ENCODE measurements at regions not wholly inside any gene's neighbourhood (a gene's known extent, or its start where the extent isn't known, plus 50 kb on each side); places are given as distances from the start of the nearest gene placed in this dataset.
"Not testable (repeated sequence)": the region's sequence is repeated elsewhere in the genome, so short reads cannot be mapped to it uniquely, and the experiment has no call there.

DNA sequence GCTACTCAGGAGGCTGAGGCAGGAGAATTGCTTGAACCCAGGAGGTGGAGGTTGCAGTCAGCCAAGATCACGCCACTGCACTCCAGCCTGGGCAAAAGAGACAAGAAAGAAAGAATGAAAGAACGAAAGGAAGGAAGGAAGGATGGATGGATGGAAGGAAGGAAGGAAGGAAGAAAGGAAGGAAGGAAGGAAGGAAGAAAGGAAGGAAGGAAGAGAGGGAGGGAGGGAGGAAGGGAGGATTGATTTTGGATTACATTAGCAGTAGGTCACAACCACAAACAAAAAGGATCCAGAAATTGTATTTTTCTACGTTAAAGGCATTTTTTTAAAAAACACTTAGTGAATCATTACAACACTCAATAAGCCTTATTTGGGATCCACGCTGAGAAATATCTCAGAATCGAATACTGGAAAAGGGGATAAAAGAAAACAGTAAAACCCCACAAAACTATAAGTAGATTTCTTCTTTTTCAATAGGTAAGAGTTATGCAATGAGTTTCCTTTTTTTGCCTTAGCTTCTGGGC, 136.9 kb upstream of the FREM1 start:
- DNase-seq (ENCODE audit: low spot score) (no peak), ATAC-seq (no peak)

DNA sequence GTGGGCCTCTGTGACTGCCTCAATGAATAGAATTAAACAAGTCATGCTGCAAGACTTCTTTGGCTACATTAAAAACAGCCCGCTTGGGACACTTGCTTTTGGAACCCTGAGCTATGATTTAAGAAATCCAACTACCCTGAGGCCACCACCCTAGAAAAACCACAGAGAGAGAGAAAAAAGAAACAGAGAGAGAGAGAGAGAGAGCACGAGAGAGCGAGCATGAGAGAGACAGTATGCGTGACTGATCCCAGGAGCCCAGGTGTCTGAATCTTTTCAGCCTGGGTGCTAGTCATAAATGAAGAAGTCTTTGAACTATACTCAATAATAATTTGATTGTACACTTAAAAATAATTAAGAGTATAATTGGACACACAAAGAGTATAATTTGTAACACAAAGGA, 123.1 kb upstream of the FREM1 start:
- ATAC-seq (no peak), DNase-seq (ENCODE audit: low spot score) (no peak)

DNA sequence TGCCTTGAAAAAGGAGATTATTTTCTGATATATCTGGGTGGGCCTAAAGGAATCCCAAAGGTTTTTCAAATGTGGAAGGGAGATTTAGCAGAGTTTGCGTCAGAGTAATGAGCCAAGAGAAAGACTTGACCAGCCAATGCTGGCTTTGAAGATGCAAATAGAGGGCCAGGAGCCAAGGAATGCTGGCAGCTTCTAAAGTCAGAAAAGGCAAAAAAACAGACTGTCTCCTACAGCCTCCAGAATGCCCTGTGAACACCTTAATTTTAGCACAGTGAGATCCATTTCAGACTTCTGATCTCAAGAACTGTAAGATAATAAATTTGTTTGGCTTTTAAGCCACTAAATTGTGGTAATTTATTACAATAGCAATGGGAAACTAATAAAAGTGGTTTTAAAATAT, 122.6 kb upstream of the FREM1 start:
- no peak for DNase-seq (ENCODE audit: low spot score)

DNA sequence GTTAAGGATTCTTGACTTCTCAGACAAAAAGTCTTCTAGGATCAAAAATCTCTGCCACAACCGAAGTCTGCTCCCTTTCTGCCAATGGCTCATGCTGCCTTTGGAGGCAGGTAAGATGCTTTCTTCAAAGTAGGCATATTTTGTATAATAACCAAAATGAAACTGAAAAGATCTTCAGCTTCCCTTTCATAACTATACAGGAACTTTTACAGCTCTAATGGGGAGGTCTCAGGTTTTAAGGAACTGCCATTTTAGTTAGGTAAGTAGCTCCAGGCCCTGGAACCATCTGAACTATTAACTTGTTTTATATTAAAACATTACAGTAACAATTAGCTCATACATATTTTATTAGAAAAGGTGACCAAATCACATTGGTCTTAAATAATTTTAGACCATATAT, 110.9 kb upstream of the FREM1 start:
- ATAC-seq = no peak
- no peak for DNase-seq (ENCODE audit: low spot score)

More for the DNA sequence above, 122.6 kb upstream of the FREM1 start:
- ATAC-seq = no peak

DNA sequence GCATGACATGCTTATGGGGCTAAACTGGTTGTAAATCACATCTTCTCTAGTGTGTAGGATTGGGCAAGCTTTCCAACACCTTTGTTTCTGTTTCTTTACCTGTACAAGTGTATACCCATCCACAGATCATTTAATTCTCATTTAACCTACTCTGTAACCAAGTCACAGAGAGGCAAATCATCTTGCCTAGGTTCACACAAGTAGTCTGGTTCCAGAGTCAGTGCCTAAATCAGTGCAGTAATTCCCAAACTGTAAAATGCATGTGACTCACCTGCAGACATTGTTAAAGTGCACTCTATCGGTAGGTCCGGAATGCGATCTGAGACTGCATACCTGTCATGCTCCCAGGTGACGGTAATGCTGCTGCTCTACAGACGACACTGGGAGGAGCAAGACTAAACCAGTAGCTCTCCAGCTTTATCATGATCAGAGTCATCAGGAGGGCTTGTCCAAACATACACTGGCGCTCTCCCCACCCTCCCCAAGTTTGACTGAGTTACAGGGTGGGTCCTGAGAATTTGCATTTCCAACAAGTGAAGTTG, 107.9 kb upstream of the FREM1 start:
- DNase-seq (ENCODE audit: low spot score) = no peak

DNA sequence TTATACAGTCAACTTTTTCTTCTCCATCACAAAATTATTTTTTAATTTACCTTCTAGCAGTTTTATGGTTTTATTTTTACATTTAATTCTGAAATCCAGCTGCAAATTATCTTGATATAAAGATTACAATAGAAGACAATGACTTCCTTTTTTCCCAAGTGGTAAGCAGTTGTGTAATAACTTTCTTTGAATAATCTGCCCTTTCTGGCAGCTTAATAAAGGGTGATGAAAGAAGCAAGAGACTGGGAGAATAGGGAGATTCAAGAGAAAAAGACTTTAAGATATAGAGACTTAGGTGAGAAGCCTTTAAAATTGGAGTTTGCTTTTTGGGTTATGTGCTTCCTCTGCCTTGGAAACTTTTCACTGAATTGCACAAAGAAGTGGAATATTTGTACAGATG, 100.4 kb upstream of the FREM1 start:
- ATAC-seq = no peak
- DNase-seq (ENCODE audit: low spot score) = no peak

More for the DNA sequence above, 107.9 kb upstream of the FREM1 start:
- ATAC-seq = no peak

DNA sequence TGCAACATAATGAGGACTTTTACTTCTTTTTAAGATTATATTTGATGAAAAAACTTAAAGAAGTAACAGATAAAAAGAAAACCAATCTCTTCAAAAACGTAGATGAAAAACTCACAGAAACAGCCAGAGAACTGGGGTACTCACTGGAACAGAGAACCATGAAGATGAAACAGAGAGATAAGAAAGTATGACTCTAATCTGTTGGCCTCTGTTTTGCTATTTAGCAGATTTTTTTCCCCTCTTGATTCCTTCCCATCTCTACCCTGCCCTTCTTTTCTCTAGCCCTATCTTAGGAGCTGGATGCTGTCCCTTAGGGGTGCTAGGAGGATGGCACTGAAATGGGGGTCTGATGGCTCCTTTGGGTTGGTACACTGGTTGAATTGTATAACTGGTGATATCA, 97.5 kb upstream of the FREM1 start:
- no peak for DNase-seq (ENCODE audit: low spot score)
- ATAC-seq = no peak

DNA sequence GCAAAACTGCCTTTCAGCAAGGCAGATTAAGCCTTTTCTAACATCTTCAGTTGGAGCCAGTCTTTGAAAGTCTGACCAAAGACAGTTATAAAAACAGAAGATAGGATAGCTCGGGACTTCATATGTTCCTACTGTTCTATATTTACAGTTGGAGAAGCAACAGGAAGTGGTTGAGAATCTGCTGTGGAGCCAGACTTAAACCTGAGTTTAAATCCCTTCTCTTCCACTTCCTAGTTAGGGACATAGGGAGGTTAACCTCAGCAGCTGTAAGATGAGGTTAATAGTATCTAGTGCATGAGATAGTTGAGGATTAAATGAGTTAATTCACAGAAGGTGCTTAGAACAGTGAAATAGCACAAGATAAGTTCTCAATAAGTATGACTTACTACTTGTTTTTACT, 84.5 kb upstream of the FREM1 start:
- no peak for ATAC-seq

DNA sequence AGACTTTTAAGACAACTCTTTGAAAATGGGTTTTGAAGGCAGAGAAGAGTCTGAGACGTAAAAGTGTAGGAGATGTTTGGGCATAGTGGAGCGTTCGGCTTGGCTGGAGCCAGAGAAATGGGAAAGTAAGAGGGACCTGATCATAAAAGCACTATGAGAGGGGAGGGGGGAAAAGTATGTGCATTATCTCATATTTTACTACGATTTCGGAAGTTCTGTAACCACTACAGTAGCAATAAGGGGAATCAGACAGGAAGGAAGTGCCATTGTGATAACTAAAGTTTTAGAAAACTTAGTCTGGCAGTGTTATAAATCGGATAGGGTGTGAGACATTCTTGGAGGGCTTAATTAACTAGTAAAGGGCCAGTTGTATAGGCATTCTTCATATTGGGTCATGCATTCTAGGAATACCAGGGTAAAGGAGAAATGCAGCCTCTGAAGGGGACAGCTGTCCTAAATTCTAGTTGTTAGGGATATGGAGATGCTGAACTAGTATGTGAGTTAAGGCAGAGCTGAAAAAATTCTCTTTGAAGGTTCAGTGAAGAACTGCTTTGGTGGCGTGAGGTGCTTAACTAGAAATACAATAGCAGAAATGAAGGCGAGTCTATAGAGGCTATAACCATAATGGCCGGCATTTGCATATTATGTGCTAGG, 83.8 kb upstream of the FREM1 start:
- no peak for DNase-seq (ENCODE audit: low spot score)
- no peak for ATAC-seq

More for the DNA sequence above, 84.5 kb upstream of the FREM1 start:
- no peak for DNase-seq (ENCODE audit: low spot score)

DNA sequence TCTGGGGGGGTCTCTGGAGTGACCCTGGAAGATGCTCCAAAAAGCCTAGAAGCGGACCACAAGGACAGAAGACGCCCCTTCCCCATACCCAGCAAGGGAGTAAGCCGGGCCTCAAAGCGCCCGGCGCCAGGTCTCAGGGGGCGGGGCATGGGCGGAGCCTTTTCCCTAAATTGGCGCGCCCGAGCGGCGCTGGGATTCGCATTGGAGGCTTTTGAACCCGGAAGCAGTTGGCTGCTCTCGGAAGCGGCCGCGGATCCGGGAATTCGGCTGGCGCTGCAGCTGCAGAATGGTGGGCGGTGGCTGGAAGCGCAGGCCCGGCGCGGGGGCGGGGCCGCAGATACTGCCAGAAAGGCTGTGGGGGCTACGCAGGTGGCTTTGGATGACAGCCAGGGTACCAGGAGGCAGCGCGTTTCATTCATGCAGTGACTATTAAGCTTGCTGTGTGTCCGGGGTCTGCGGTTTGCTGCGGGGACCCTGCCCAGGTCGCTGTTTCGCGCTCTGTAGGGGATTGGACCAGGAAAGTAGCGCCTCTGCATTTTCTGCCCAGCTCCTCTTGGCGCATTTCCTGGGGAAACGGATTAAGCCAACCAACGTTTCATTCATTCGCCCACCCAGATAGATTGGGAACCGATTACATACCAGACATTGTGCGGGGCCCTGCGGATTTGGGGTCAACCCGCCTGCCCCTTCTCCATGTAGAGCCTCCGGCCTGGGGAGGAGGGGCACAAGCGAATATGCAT, 83.0 kb upstream of the FREM1 start:
- peak; percentile 76 for ATAC-seq
- DNase-seq (ENCODE audit: low spot score) = peak; percentile 59

DNA sequence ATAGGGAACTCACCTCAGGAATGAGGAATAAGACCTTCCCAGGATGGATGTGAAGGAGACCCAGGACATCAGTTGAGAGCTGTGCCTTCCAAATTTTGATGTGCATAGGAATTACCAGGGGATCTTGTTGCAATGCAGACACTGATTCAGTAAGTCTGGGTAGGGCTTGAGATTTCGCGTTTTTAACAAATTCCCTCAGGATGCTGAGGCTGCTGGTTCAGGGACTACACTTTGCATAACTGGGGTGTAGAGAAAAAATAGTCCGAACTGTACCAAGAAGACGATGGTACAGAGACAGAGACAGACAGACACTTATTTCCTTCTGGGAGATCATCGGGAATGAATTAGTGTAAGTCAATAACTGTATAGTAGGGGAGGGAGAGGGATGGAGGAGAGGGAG, 82.3 kb upstream of the FREM1 start:
- ATAC-seq (no peak), DNase-seq (ENCODE audit: low spot score) (no peak)

DNA sequence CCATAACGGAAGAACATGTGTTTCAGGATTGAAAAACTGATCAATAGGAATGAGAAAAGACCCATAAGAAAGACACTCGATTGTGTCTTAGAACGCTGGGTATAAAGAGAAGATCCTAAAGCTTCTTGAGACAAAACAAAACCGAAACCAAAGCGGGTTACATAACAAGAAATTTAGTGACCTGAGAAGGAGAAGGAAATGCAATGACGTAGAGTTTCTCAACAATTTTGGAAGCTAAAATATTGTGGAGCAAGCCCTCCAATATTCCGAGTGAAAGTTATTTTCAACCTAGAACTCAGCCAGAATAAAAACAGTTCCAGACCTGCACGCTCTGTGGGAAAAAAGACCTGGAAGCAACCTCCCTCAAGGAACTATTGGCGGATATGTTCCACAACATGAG, 81.9 kb upstream of the FREM1 start:
- DNase-seq (ENCODE audit: low spot score) (no peak), ATAC-seq (no peak)

DNA sequence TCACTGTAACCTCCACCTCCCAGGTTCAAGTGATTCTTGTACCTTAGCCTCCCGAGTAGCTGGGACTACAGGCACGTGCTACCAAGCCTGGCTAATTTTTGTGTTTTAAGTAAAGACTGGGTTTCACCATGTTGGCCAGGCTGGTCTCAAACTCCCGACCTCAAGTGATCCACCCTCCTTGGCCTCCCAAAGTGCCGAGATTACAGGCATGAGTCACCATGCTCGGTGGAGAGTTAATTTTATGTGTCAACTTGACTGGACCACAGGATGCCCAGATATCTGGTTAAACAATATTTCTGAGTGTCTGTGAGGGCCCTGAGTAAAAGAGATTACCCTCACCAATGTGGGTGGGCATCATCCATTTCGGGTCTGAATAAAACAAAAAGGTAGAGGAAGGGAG, 80.4 kb upstream of the FREM1 start:
- ATAC-seq; DNase-seq (ENCODE audit: low spot score): not testable (repeated sequence)

DNA sequence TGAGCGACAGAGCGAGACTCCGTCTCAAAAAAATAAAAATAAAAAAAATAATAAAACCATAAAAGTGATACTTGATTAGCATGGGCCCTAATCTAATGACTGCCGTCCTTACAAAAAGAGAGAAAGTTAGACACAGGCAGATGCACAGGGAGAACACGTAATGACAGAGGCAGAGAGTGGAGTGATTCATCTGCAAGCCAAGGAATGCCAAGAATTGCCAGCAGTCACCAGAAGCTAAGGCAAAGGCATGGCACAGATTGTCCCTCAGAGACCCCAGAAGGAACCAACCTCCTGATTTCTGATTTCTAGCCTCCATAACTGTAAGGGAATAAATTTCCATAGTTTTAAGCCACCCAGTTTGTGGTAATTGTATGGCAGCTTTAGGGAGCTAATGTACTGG, 79.6 kb upstream of the FREM1 start:
- DNase-seq (ENCODE audit: low spot score) = no peak

DNA sequence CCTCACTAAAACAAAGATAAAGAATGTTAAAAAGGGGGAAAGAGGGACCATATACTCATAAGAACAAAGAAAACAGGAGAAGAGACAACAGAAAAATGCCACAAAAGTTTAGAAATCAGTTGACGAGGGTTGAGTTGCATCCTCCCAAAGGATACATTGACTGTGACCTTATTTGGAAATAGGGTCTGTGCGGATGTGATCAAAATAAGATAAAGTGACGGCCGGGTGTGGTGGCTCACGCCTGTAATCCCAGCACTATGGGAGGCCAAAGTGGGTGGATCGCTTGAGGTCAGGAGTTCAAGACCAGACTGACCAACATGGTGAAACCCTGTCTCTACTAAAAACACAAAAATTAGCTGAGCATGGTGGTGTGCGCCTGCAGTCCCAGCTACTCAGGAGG, 79.1 kb upstream of the FREM1 start:
- not testable (repeated sequence) for DNase-seq (ENCODE audit: low spot score); ATAC-seq

More for the DNA sequence above, 79.6 kb upstream of the FREM1 start:
- ATAC-seq = no peak

DNA sequence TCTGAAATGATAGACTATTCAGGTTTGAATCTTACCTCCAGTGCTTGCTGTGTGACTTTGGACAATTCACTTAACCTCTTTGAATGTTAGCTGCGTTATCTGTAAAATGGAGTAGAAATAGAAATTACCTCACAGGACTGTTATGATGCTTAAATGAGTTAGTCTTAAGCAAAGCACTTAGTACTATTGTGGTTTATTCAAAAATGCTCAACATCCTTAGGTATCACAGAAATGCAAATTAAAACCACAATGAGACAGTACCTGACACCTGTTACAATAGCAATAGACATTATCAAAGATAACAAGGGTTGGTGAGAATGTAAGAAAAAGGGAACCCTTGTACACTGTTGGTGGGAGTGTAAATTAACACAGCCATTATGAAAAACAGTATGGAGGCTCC, 77.6 kb upstream of the FREM1 start:
- ATAC-seq = no peak
- no peak for DNase-seq (ENCODE audit: low spot score)

DNA sequence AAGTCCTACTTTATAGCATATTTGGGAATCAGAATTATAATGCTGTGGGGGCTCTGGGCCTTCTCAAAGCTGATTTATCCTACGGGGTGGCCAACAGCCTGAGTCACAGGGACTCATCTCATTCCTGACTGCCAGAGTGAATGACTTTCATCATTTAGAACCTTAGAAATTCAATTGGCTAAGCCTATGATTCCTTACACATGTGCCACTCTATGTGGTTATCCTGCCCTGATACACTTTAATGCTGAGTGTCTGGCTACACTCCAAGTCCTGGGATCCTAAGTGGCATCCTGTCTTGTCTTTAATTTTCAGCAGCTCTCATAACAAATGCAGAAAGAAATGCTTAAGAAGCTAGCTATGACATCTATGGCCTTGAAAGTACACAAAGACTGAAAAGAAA, 75.2 kb upstream of the FREM1 start:
- ATAC-seq = no peak
- DNase-seq (ENCODE audit: low spot score) = no peak

DNA sequence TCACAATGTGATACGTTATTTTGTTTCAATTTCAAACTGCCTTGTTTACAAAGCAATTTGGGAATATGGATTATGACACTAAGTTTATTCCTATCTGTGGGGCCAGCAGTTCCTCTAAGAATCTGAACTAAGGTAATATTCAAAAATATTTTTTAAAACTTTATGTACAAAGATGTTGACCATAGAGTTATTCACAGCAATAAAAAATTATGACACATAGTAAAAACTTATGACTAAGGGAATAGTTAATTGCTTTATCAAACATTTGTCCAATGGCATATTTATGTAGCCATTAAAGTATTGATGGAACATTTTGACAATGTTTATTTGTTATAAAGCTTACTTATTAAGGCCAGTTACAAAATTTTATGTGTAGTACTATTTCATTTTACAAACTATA, 73.4 kb upstream of the FREM1 start:
- ATAC-seq (no peak), DNase-seq (ENCODE audit: low spot score) (no peak)

DNA sequence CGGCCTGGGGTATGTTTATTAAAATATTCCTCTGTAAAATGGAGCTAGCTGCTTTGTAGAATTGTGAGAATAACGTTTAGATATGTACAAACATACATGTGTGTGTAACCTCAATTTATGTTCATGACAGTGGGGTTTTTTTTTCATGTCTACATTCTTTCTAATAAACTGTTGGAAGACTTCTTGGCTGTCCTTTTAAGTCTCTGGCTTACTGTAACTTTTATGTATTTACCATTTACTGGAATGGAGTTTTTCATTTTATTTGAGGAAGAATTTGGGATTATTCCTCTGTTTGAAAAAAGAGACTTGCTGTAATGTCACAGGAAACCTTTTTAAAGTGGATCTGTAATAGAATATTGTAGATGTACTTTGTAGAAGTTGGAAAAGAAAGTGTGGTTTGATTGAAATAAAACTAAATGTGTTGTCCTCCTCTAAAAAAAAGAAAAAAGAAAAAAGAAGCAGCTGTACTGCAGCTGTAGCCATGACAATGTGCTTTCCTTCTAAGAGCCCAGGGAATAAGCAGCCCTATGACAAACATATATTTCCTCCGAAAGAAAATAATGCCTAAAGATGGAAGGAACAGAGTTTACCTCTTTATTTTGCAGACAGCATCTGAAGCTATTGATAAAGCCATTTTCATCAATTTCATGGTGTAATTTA, 71.2 kb upstream of the FREM1 start:
- DNase-seq (ENCODE audit: low spot score) = no peak

DNA sequence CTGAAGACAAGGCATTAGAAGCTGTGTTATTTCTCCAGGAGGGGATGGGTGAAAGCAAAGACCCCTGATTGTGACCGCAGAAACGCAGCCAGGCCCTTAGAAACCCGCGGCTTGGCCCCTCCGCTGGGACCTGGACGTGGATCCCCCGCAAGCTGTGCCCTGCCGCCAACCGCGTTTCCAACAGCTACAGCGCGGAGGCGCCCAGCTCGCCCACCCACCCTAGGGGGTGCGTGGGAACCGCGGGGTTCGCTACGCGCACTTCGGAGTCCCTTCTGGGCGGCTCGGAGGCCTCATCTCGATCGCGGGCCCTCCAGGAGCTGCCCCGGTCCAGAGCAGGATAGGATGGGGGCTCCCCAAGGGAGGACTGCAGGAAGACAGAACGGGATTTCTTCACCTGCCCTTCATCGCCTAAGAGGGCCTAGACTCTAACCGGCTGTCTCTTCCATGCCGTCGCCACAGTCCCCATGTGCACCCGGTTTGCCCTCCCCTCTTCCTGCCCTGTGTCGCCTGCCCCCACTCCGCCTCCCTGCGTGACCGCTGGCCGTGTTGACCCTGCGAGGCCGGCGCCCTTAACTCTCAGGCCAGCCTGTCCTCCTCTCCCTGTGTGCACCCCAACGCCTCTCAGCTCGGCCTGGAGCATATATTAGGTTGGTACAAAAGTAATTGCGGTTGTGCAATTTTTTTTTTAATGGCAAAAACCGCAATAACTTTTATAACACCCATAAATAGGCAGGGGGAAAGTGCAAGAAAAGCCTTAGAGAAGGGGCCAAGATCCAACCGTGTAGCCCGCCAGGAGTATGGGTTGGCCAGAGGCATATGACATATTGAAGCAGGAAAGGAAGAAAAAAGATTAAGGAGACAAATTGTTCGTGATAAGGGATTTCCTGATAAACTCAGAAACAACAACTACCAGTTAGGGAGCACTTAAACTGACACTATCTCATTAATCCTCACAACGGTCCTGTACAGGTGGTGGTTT, 68.1 kb upstream of the FREM1 start:
- DNase-seq (ENCODE audit: low spot score) = no peak
- no peak for ATAC-seq

More for the DNA sequence above, 71.2 kb upstream of the FREM1 start:
- ATAC-seq = no peak

All from left lobe of liver (tissue), 2 donors.